Coronary artery (tissue), 2 donors: ENCODE measurements at regions not wholly inside any gene's neighbourhood (a gene's known extent, or its start where the extent isn't known, plus 50 kb on each side); places are given as distances from the start of the nearest gene placed in this dataset.

ENCODE experiments used
- DNase-seq: peaks from one replicate; pipeline ENCODE4 v3.0.0-alpha.2; 2017; ENCODE audit warnings: low spot score
- H3K27ac ChIP-seq, 2 donors: fragments of 200-600 bp; sonication (generic); one replicate each; pipeline ENCODE4 v1.5.1; 2016 to 2019
- H3K4me3 ChIP-seq: fragments of 200-600 bp; sonication (generic); 2 replicates; pipeline ENCODE4 v1.5.1; 2016; ENCODE audit warnings: mild to moderate bottlenecking, moderate library complexity
- CTCF ChIP-seq: fragments of 200-600 bp; sonication (generic); IDR thresholded peaks from one replicate; pipeline ENCODE4 v1.5.1; 2019; ENCODE audit warnings: antibody characterized with exemption

- DNase-seq = no peak
- no peak overlapping the region for H3K4me3 ChIP-seq
- no peak for TF ChIP-seq CTCF
- no peak overlapping the region for H3K27ac ChIP-seq
Observed at GRCh38 chr1:58067082-58067481, 479.4 kb downstream of the OMA1 start.

DNA sequence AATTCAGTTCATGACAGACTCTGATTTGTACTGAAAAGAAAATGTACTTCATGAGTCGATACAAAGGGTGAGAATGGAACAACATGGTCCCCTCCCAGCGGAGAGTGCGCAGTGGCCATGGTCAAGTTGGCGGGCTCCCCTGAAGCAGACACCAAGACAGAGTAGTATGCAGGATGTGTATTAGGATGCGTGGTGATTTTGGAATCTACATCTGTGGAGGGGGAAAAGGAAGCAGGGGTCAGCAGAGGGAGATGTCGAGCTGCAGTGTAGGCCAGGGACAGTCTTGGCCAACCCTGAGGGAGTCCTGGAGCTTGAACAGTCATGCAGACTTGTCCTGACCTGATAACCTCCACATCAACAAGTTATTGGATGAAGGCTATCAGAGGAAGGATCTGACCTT, 481.0 kb downstream of the OMA1 start:
- H3K4me3 ChIP-seq = no peak overlapping the region
- no peak for DNase-seq
- H3K27ac ChIP-seq = no peak overlapping the region
- TF ChIP-seq CTCF = no peak

- Histone ChIP-seq H3K4me3 (no peak overlapping the region), H3K27ac (no peak overlapping the region)
- no peak for TF ChIP-seq CTCF
- no peak for DNase-seq
Observed at GRCh38 chr1:58064166-58064565, 482.4 kb downstream of the OMA1 start.

- DNase-seq = no peak
- no peak for TF ChIP-seq CTCF
- Histone ChIP-seq H3K27ac (no peak overlapping the region), H3K4me3 (no peak overlapping the region)
Observed at GRCh38 chr1:58063095-58063494, 483.4 kb downstream of the OMA1 start.

DNA sequence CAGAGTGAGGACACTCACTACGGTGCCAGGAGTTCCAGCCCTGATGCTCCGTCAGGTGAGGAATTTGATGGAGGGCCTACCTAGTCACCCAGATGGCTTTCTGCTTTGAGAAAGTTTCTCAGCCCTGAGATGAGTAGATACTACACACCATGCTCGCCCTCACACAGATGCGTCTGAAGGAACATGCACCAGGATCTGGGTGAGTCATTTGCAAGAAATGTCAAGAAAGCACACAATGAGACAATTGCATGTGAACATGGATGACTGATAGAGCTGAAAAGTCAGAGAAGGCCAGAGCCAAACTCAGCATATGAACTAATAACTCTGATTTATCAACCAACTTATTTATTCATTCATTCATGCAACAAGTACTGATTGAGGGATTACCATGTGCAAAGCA, 483.9 kb downstream of the OMA1 start:
- no peak overlapping the region for H3K4me3 ChIP-seq

GRCh38 chr1:58060559-58061170, 485.9 kb downstream of the OMA1 start:
- H3K4me3 ChIP-seq = no peak overlapping the region
- no peak overlapping the region for H3K27ac ChIP-seq
- no peak for TF ChIP-seq CTCF
- no peak for DNase-seq

More for the DNA sequence above, 483.9 kb downstream of the OMA1 start:
- no peak for DNase-seq
- TF ChIP-seq CTCF = no peak
- no peak overlapping the region for H3K27ac ChIP-seq

- H3K27ac ChIP-seq = no peak overlapping the region
- TF ChIP-seq CTCF = no peak
- H3K4me3 ChIP-seq = no peak overlapping the region
- no peak for DNase-seq
Observed at GRCh38 chr1:58059789-58060188, 486.7 kb downstream of the OMA1 start.
